Natural killer cell (primary cell): ENCODE measurements at regions not wholly inside any gene's neighbourhood (a gene's known extent, or its start where the extent isn't known, plus 50 kb on each side); places are given as distances from the start of the nearest gene placed in this dataset.

Experiments
- ATAC-seq, 3 donors: fragments of 150-1000 bp in 2 of 3; fragments of 200-7000 bp in 1 of 3; cut with Tn5 transposase; 1 replicate in 1 of 3; 2 replicates in 2 of 3; pipeline ENCODE4 v1.10.0; 2021; ENCODE audit warnings: mild to moderate bottlenecking in 2 of 3, moderate library complexity in 2 of 3
- DNase-seq, 2 donors: peaks; one replicate each; pipeline versions ENCODE4 v3.0.0 to v3.0.0-alpha.2; 2013 to 2021; ENCODE audit warnings: mixed read lengths in 1 of 2
- H3K27ac ChIP-seq: one replicate; pipeline ENCODE4 v1.5.1; 2013; ENCODE audit warnings: mild to moderate bottlenecking, low read length
- H3K27me3 ChIP-seq: one replicate; pipeline ENCODE4 v1.6.1; 2013; ENCODE audit warnings: low read length; ENCODE audit not compliant: control insufficient read depth, insufficient read depth
- H3K36me3 ChIP-seq: one replicate; pipeline ENCODE4 v1.6.1; 2013; ENCODE audit warnings: low read length; ENCODE audit not compliant: control insufficient read depth, insufficient read depth
- H3K4me1 ChIP-seq: one replicate; pipeline ENCODE4 v1.6.1; 2013; ENCODE audit warnings: low read length; ENCODE audit not compliant: control insufficient read depth, insufficient read depth
- H3K4me3 ChIP-seq: one replicate; pipeline ENCODE4 v1.5.1; 2013; ENCODE audit warnings: low read length
- H3K9me3 ChIP-seq: one replicate; pipeline ENCODE4 v1.6.1; 2013; ENCODE audit warnings: low read length; ENCODE audit not compliant: control insufficient read depth, insufficient read depth
- H3K27ac Mint-ChIP-seq, 2 donors: one replicate each; pipeline ENCODE4 v1.8.0; 2022; ENCODE audit warnings: mild to moderate bottlenecking in 2 of 2, mixed read lengths in 2 of 2, moderate library complexity in 1 of 2
- H3K27me3 Mint-ChIP-seq, 2 donors: one replicate each; pipeline ENCODE4 v1.8.0; 2022; ENCODE audit warnings: low read depth in 2 of 2, mixed read lengths in 2 of 2
- H3K36me3 Mint-ChIP-seq: one replicate; pipeline ENCODE4 v1.8.0; 2022; ENCODE audit warnings: mixed read lengths
- H3K4me1 Mint-ChIP-seq, 2 donors: one replicate each; pipeline ENCODE4 v1.8.0; 2022; ENCODE audit warnings: mixed read lengths in 2 of 2
- H3K4me3 Mint-ChIP-seq: one replicate; pipeline ENCODE4 v1.8.0; 2022; ENCODE audit warnings: mild to moderate bottlenecking, moderate library complexity, mixed read lengths
- H3K9me3 Mint-ChIP-seq, 2 donors: one replicate each; pipeline ENCODE4 v1.8.0; 2022; ENCODE audit warnings: mixed read lengths in 2 of 2
- WGBS: methylation state at CpG from one replicate; pipeline ENCODE4 v1.1.7; 2013; ENCODE audit warnings: missing lambda C conversion rate; ENCODE audit not compliant: insufficient coverage; 5-methylcytosine and 5-hydroxymethylcytosine counted together
- intact Hi-C: fragments of 100-400 bp; cut with micrococcal nuclease; formaldehyde crosslinking; loops from one replicate; pipeline ENCODE4 v1.14.2; 2022
- TF ChIP-seq, protein P1 (sequence below): fragments of 200-600 bp; IDR thresholded peaks from one replicate; pipeline ENCODE4 v1.8.0; 2022; ENCODE audit warnings: antibody characterized with exemption

GRCh38 chr13:53255795-53256194 lies 227.2 kb downstream of the OLFM4 start:
- Mint-ChIP-seq H3K4me3 (no peak overlapping the region), H3K9me3 (no peaks in the 10 kb centered on the region), H3K27ac (no peak overlapping the region), H3K36me3 (no peaks in the 10 kb centered on the region), H3K4me1 (no peaks in the 10 kb centered on the region), H3K27me3 (no peaks in the 10 kb centered on the region)
- Histone ChIP-seq H3K27me3 (no peaks in the 10 kb centered on the region), H3K27ac (no peak overlapping the region), H3K4me1 (no peaks in the 10 kb centered on the region), H3K4me3 (no peak overlapping the region), H3K9me3 (no peaks in the 10 kb centered on the region), H3K36me3 (no peaks in the 10 kb centered on the region)
- intact Hi-C loops = no loop called here
- no peak for DNase-seq
- 93% methylated on average over 5 of the region's 5 CpGs for WGBS
- no peak for ATAC-seq
- TF ChIP-seq, protein P1, sequence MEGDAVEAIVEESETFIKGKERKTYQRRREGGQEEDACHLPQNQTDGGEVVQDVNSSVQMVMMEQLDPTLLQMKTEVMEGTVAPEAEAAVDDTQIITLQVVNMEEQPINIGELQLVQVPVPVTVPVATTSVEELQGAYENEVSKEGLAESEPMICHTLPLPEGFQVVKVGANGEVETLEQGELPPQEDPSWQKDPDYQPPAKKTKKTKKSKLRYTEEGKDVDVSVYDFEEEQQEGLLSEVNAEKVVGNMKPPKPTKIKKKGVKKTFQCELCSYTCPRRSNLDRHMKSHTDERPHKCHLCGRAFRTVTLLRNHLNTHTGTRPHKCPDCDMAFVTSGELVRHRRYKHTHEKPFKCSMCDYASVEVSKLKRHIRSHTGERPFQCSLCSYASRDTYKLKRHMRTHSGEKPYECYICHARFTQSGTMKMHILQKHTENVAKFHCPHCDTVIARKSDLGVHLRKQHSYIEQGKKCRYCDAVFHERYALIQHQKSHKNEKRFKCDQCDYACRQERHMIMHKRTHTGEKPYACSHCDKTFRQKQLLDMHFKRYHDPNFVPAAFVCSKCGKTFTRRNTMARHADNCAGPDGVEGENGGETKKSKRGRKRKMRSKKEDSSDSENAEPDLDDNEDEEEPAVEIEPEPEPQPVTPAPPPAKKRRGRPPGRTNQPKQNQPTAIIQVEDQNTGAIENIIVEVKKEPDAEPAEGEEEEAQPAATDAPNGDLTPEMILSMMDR = no peak

DNA sequence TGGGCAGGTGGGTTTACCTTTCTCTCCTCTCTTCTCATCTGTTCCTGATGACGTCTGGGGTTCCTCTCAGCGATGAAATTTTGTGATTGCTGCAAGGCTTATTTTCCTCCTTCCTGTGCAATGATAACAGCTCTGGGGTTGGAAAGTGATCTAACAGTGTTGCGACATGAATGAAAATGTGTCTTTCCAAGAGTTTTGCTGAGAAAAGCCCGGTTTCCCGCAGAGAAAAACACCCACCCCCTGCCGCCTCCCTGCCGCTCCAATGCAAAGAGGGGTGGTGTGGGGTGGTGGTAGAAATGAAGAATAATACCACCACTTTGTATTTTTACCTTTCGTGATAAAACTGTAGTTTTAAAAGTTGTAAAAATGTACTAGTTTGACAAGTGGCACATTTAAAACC lies 232.0 kb downstream of the OLFM4 start:
- Histone ChIP-seq H3K36me3 (no peaks in the 10 kb centered on the region), H3K9me3 (no peaks in the 10 kb centered on the region), H3K4me3 (no peak overlapping the region), H3K27me3 (no peaks in the 10 kb centered on the region), H3K27ac (no peak overlapping the region), H3K4me1 (no peaks in the 10 kb centered on the region)
- no peaks in the 10 kb centered on the region for H3K4me1 Mint-ChIP-seq
- no peak overlapping the region for H3K27ac Mint-ChIP-seq
- ATAC-seq (no peak), DNase-seq (no peak)
- intact Hi-C loops = no loop called here
- H3K4me3 Mint-ChIP-seq = no peak overlapping the region
- no peaks in the 10 kb centered on the region for H3K36me3 Mint-ChIP-seq
- TF ChIP-seq, protein P1 = no peak
- H3K9me3 Mint-ChIP-seq = peaks cover 5 to 6% of the 10 kb centered on the region in 2 donors
- 89% methylated on average over 3 of the region's 8 CpGs for WGBS
- no peaks in the 10 kb centered on the region for H3K27me3 Mint-ChIP-seq

GRCh38 chr13:53264751-53265385 lies 236.3 kb downstream of the OLFM4 start:
- Histone ChIP-seq H3K27ac (no peak overlapping the region), H3K9me3 (no peaks in the 10 kb centered on the region), H3K4me3 (no peak overlapping the region), H3K4me1 (no peaks in the 10 kb centered on the region), H3K27me3 (no peaks in the 10 kb centered on the region), H3K36me3 (no peaks in the 10 kb centered on the region)
- intact Hi-C loops = no loop called here
- ATAC-seq = no peak
- Mint-ChIP-seq H3K27ac (no peak overlapping the region), H3K36me3 (no peaks in the 10 kb centered on the region), H3K4me1 (no peaks in the 10 kb centered on the region), H3K4me3 (no peak overlapping the region), H3K9me3 (peaks cover 10 to 15% of the 10 kb centered on the region in 2 donors), H3K27me3 (no peaks in the 10 kb centered on the region)
- TF ChIP-seq, protein P1 = no peak
- no peak for DNase-seq

DNA sequence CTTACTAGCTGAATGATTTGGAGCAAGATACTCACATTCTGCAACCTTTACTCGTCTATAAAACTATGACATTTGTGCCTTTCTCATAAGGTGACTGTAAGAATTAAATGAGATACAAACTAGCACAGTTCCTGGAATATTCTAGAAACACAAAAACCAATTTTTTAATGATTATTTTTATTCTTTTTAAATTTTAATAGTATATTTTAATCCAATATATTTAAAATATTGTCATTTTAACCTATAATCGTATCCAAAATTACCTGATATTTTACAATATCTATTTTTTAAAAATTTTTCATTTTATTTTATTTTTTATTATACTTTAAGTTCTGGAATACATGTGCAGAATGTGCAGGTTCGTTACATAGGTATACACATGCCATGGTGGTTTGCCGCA lies 238.1 kb downstream of the OLFM4 start:
- Histone ChIP-seq H3K27me3 (no peaks in the 10 kb centered on the region), H3K4me1 (no peaks in the 10 kb centered on the region), H3K27ac (no peak overlapping the region), H3K9me3 (no peaks in the 10 kb centered on the region), H3K36me3 (no peaks in the 10 kb centered on the region), H3K4me3 (no peak overlapping the region)
- H3K27me3 Mint-ChIP-seq = no peaks in the 10 kb centered on the region
- intact Hi-C loops = no loop called here
- H3K27ac Mint-ChIP-seq = no peak overlapping the region
- WGBS = 100% methylated on average over 2 of the region's 4 CpGs
- no peaks in the 10 kb centered on the region for H3K36me3 Mint-ChIP-seq
- ATAC-seq = no peak
- no peak for DNase-seq
- H3K4me1 Mint-ChIP-seq = no peaks in the 10 kb centered on the region
- TF ChIP-seq, protein P1 = no peak
- peaks cover 11 to 18% of the 10 kb centered on the region in 2 donors for H3K9me3 Mint-ChIP-seq
- H3K4me3 Mint-ChIP-seq = no peak overlapping the region
